DOHH2 (cell line): ENCODE measurements at regions not wholly inside any gene's neighbourhood (a gene's known extent, or its start where the extent isn't known, plus 50 kb on each side); places are given as distances from the start of the nearest gene placed in this dataset.

Experiments used
- CTCF ChIP-seq: fragments of 200-600 bp; sonication (generic); IDR thresholded peaks from one replicate; pipeline ENCODE4 v1.5.1; 2014; ENCODE audit warnings: antibody characterized with exemption, mild to moderate bottlenecking, low read depth, low read length; ENCODE audit not compliant: poor library complexity, severe bottlenecking
- EZH2phosphoT487 ChIP-seq: fragments of 200-600 bp; sonication (generic); IDR thresholded peaks from 2 replicates; pipeline ENCODE4 v1.6.1; 2017; ENCODE audit warnings: borderline replicate concordance, mild to moderate bottlenecking, antibody characterized with exemption, low read length, moderate library complexity, mixed read lengths

GRCh38 chr2:228589115-228589514 lies 407.6 kb upstream of the SPHKAP start:
- TF ChIP-seq CTCF (no peak), EZH2phosphoT487 (no peak)
